ENCODE measurements at regions not wholly inside any gene's neighbourhood (a gene's known extent, or its start where the extent isn't known, plus 50 kb on each side); places are given as distances from the start of the nearest gene placed in this dataset.

GRCh38 chr16:82240111-82240510, 70.1 kb upstream of the MPHOSPH6 start:
- TF ChIP-seq CTCF (IDR thresholded peaks at IDR 0.05), result no peak
- no peak for DNase-seq (ENCODE audit: extremely low spot score, unreplicated experiment)
- no peaks in the 10 kb centered on the region for H3K36me3 Mint-ChIP-seq (ENCODE audit: unreplicated experiment)
- no peak overlapping the region for H3K4me3 Mint-ChIP-seq (ENCODE audit: unreplicated experiment)
- no peaks in the 10 kb centered on the region for H3K4me1 Mint-ChIP-seq (ENCODE audit: unreplicated experiment)
- no peak overlapping the region for H3K27ac Mint-ChIP-seq (ENCODE audit: unreplicated experiment)
- no peaks in the 10 kb centered on the region for H3K9me3 Mint-ChIP-seq (ENCODE audit: unreplicated experiment)
- peaks cover 45% of the 10 kb centered on the region for H3K27me3 Mint-ChIP-seq (ENCODE audit: unreplicated experiment)

GRCh38 chr16:82236875-82237274, 66.9 kb upstream of the MPHOSPH6 start:
- H3K36me3 Mint-ChIP-seq (ENCODE audit: unreplicated experiment), result no peaks in the 10 kb centered on the region
- no peak for DNase-seq (ENCODE audit: extremely low spot score, unreplicated experiment)
- no peak overlapping the region for H3K27ac Mint-ChIP-seq (ENCODE audit: unreplicated experiment)
- TF ChIP-seq CTCF (IDR thresholded peaks at IDR 0.05), result no peak
- no peak overlapping the region for H3K4me3 Mint-ChIP-seq (ENCODE audit: unreplicated experiment)
- H3K4me1 Mint-ChIP-seq (ENCODE audit: unreplicated experiment), result no peaks in the 10 kb centered on the region
- peaks cover 39% of the 10 kb centered on the region for H3K27me3 Mint-ChIP-seq (ENCODE audit: unreplicated experiment)
- no peaks in the 10 kb centered on the region for H3K9me3 Mint-ChIP-seq (ENCODE audit: unreplicated experiment)

GRCh38 chr16:82236415-82236814, 66.4 kb upstream of the MPHOSPH6 start:
- Mint-ChIP-seq H3K27ac (ENCODE audit: unreplicated experiment) (no peak overlapping the region), H3K27me3 (ENCODE audit: unreplicated experiment) (peaks cover 39% of the 10 kb centered on the region), H3K4me1 (ENCODE audit: unreplicated experiment) (no peaks in the 10 kb centered on the region), H3K36me3 (ENCODE audit: unreplicated experiment) (no peaks in the 10 kb centered on the region), H3K9me3 (ENCODE audit: unreplicated experiment) (no peaks in the 10 kb centered on the region), H3K4me3 (ENCODE audit: unreplicated experiment) (no peak overlapping the region)
- DNase-seq (ENCODE audit: extremely low spot score, unreplicated experiment), result no peak
- no peak for TF ChIP-seq CTCF (IDR thresholded peaks at IDR 0.05)

GRCh38 chr16:82232806-82233205, 62.8 kb upstream of the MPHOSPH6 start:
- no peak overlapping the region for H3K27ac Mint-ChIP-seq (ENCODE audit: unreplicated experiment)
- H3K36me3 Mint-ChIP-seq (ENCODE audit: unreplicated experiment), result no peaks in the 10 kb centered on the region
- H3K4me3 Mint-ChIP-seq (ENCODE audit: unreplicated experiment), result no peak overlapping the region
- no peak for DNase-seq (ENCODE audit: extremely low spot score, unreplicated experiment)
- TF ChIP-seq CTCF (IDR thresholded peaks at IDR 0.05), result no peak
- no peaks in the 10 kb centered on the region for H3K4me1 Mint-ChIP-seq (ENCODE audit: unreplicated experiment)
- peaks cover 33% of the 10 kb centered on the region for H3K27me3 Mint-ChIP-seq (ENCODE audit: unreplicated experiment)
- H3K9me3 Mint-ChIP-seq (ENCODE audit: unreplicated experiment), result no peaks in the 10 kb centered on the region

- DNase-seq (ENCODE audit: extremely low spot score, unreplicated experiment), result no peak
- Mint-ChIP-seq H3K9me3 (ENCODE audit: unreplicated experiment) (no peaks in the 10 kb centered on the region), H3K27me3 (ENCODE audit: unreplicated experiment) (peaks cover 31% of the 10 kb centered on the region), H3K4me3 (ENCODE audit: unreplicated experiment) (no peak overlapping the region), H3K36me3 (ENCODE audit: unreplicated experiment) (no peaks in the 10 kb centered on the region), H3K4me1 (ENCODE audit: unreplicated experiment) (no peaks in the 10 kb centered on the region), H3K27ac (ENCODE audit: unreplicated experiment) (no peak overlapping the region)
- TF ChIP-seq CTCF (IDR thresholded peaks at IDR 0.05), result no peak
Measured at GRCh38 chr16:82231008-82231787, 61.2 kb upstream of the MPHOSPH6 start.

Measured in osteocyte (in vitro differentiated cells).